ENCODE measurements at regions not wholly inside any gene's neighbourhood (a gene's known extent, or its start where the extent isn't known, plus 50 kb on each side); places are given as distances from the start of the nearest gene placed in this dataset.
"Not testable (repeated sequence)": the region's sequence is repeated elsewhere in the genome, so short reads cannot be mapped to it uniquely, and the experiment has no call there.

DNA sequence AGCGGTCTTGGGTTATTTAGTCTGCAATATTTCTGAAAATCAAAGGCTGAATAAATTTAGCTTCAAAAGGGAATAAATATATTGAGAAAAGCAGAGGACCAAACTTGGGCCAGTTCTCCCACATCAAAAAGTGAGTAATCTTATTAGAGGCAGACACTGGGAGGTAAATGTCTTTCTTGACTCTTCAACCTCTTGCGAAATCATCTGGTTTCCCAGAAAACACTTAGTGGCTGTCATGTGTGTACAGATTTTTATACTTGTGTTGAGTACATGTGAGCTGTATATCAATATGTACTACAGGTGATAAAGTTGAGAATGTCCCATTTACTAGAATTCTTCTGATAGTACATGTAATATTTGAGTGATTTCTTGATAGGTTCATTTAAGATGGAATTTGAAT, 454.9 kb downstream of the PRR16 start:
- no peak for DNase-seq (ENCODE audit: low spot score)

DNA sequence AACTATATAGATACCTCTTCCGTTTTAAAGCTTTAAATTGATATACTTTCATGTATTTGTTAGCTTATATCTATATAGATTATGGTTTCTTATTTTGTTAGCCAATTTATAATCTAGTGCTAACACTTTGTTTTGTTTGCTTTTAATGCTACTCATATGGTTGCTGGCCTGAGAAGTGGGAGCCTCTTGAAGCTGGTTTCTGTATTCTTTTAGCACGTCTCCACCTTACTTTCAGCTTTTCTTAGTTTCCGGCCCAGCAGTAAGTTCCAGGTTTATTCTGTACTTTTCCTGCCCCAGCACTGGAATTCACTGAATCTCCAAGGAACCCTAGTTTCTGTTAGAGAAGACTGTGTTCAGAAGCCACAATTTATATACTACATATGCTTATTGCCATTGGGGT, 458.9 kb downstream of the PRR16 start:
- no peak for DNase-seq (ENCODE audit: low spot score)

DNA sequence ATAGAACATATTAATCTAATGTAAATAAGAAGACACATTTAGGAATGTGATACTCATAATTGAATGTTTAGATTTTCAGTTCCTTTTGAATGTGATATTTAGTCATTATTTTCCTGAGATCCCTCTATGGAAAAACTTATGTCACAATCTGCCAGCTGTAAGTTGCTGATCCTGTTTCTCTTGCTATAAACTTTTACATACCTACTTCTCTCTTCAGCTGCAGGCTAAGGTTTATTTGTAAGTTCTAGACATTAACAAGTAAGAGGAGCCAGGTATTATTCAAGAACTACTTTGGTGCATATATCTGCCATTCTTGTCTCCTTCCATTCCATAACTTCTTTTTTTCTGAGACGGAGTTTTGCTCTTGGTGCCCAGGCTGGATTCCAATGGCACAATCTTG, 462.4 kb downstream of the PRR16 start:
- no peak for DNase-seq (ENCODE audit: low spot score)

DNA sequence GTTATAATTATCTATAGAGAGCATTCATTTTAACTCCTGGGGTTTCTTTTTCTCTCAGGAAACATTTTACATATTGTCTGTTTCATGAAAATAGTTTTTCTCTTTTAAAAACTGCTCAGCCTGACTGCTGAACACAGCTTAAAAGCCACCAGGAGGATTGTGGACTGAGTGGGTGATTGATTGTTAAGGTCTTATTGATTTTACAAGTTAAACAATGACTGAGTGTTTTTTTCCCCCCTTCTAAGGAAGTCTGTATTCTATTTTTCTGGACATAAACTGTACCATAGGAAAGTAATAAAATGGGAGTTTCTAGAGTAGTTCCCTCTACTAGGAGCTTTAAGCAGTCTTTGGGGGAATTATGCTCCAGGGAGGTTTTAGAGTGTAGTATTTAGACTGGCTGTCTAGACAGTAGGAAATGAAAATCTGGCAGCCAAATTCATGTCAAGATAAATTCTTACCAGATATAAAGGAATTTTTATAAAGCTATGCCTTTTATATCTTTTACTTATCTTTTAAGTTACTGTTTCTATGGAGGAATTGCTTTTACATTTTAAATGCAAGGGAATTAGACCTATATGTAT, 463.9 kb downstream of the PRR16 start:
- DNase-seq (ENCODE audit: low spot score), result no peak

DNA sequence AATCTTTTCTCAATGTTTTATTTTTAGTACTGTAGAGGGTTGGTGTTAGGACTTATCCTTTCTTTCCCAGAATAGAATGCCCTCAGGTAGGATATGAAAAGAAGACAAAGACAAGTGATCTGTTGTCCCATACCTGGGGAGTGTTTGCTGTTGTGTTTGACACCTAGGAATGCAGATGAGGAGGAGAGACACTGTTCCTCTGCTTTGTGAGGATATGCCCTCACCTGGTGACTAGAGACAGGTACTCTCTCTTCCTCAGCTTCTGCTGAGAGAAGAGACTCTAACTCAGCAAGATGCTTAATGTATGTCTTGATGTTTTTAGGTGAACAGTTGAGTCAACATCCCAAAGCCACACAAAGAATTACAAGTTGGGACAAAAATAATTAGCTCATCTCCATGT, 468.4 kb downstream of the PRR16 start:
- DNase-seq (ENCODE audit: low spot score), result no peak

DNA sequence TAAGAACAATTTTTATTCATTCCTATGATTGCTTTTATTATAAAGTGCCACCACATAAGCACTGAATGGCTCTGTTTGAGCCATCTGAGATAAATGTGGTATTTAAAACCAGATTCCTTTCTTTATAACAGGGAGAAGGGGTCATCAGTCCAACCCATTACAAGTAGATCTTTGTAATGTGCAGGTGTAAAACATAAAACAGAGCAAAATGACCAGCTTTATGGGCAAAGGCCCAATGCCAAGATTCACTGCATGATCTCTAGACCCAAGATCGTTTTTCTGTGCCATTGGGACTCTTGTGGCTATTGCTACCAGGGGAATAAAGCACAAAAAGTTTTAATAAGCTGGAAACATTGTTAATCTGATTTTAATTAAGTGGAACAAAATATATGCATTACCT, 469.9 kb downstream of the PRR16 start:
- DNase-seq (ENCODE audit: low spot score), result no peak

DNA sequence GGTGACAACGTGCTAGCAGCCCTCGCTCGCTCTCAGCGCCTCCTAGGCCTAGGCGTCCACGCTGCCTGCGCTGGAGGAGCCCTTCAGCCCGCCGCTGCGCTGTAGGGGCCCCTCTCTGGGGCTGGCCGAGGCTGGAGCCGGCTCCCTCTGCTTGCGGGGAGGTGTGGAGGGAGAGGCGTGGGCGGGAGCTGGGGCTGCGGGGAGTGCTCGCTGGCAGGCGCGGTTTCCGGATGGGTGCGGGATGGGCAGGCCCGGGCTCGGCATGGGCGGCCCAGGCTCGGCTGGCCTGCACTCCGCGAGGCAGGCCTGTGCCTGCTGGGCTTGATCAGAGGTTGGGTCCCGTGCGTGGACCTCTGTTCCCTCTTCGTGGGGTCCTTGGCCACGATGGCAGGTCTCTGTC, 472.6 kb downstream of the PRR16 start:
- DNase-seq (ENCODE audit: low spot score), result no peak

DNA sequence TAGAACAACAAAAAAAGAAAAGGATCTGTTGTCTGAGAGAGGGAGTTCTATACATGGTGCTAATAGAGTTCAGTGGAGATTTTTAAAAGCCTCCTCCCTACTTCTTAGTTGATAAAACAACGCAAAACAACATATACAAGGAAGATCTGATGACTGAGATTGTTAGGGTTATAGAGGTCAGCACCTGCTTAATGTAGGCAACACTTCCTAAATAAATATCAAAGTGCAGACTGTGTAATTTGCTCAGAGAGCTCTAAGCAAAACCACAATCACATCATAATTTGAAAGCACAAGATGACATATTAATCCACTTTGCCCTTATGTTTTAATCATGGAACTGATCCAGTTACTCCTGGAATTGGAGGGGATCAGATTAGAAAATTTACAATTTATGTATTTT, 474.5 kb downstream of the PRR16 start:
- no peak for DNase-seq (ENCODE audit: low spot score)

DNA sequence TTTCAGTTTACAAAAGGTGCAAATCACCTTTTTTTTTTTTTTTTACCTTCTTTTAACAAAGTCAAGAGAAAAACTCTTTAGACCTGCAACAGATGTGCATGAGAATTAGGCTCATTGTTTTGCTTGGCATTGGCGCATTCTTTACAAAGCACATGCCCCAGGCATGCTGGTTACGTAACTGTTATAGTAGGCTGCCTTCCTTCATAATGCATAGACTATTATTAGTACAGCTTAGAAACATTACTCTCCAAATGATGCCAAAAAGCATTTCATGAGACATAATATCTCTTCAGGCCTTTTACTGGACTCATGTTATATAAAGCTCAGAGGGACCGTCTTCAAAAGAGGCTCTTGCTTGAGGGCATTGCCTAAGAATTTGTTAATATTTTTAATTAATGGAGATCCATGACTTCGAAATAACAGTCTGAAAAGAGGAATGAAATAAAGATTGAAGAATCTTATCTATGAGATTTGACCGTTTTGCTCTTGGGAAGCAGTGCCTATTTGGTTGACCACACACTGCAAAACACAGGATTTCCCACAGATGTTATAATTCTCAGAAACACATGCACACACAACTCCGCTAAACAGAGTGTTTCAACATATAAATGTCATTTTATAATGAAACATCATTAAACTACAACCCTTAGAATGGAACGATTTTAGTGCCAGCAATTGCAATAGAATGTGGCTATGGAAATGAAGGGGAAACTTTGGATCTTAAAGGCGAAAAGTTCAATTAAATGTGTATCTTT, 478.7 kb downstream of the PRR16 start:
- no peak for DNase-seq (ENCODE audit: low spot score)

DNA sequence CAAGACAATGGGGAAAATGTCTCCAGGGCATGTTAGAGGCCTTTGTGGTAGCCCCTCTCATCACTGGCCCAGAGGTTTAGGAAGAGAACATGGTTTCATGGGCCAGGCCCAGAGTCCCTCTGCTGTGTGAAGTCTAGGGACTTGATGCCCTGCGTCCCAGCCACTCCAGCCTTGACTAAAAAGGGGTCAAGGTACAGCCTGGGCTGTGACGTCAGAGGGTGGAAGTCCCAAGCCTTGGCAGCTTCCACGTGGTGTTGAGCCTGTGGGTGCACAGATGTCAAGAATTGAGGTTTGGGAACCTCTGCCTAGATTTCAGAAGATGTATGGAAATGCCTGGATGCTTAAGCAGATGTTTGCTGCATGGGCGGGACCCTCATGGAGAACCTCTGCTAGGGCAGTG, 485.5 kb downstream of the PRR16 start:
- DNase-seq (ENCODE audit: low spot score), result not testable (repeated sequence)

DNA sequence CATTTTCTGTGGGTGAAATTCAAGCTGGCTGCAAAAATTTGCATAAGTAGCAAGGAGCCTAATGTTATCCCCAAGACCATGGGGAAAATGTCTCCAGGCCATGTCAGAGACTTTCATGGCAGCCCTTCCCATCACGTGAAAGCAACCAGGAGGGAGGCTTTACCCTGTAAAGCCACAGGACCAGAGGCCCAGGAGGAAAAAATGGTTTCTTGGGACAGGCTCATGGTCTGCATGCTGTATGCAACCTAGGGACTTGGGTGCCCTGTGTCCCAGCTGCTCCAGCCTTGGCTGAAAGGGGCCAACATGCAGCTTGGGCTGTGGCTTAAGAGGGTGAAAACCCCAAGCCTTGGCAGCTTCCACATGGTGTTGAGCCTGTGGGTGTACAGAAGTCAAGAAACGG, 489.3 kb downstream of the PRR16 start:
- DNase-seq (ENCODE audit: low spot score), result not testable (repeated sequence)

DNA sequence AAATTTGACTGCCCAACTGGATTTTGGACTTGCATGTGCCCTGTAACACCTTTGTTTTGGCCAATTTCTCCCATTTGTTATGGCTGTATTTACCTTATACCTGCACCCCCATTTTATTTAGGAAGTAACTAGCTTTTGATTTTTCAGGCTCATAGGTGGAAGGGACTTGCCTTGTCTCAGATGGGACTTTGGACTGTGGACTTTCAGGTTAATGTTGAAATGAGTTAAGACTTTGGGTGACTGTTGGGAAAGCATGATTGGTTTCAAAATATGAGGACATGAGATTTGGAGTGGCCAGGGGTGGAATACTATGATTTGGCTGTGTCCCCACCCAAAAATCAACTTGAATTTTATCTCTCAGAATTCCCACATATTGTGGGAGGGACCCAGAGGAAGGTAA, 490.2 kb downstream of the PRR16 start:
- no peak for DNase-seq (ENCODE audit: low spot score)

DNA sequence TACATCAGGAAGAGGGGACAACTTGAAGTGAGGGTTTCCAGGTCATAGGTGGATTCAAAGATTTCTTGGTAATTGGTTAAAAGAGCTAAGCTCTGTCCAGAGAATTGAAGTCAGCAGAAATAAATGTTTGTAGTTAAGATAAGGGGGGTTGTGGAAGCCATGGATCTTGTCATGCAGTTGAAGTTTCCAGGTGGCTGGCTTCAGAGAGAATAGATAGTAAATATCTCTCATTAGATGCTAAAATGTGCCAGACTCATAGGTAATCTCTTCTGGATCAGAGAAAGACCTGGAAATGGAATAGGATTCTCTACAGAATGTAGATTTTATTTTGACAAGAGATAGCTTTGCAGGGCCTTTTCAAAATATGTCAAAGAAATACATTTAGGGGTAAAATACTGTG, 491.7 kb downstream of the PRR16 start:
- DNase-seq (ENCODE audit: low spot score), result no peak

DNA sequence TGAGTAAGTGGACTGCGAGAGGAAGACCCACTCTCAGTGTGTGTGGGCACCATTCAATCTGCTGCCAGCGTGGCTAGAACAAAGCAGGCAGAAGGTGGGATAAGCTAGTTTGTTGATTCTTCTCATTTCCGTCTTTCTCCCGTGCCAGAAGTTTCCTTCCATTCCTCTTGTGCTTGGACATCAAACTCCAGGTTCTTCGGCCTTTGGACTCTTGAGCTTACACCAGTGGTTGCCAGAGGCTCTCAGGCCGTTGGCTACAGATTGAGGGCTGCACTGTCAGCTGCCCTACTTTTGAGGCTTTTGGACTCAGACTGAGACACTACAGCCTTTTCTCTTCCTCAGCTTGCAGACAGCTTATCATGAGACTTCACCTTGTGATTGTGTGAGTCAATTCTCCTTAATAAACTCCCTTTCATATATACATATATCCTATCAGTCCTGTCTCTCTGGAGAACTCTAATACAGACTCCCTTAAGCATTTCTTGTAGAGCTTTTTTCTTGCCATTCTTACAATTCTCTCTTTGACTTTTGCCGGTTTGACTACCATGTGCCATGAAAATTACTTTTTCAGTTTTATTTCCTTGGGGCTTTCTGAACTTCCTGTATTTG, 494.9 kb downstream of the PRR16 start:
- no peak for DNase-seq (ENCODE audit: low spot score)

DNA sequence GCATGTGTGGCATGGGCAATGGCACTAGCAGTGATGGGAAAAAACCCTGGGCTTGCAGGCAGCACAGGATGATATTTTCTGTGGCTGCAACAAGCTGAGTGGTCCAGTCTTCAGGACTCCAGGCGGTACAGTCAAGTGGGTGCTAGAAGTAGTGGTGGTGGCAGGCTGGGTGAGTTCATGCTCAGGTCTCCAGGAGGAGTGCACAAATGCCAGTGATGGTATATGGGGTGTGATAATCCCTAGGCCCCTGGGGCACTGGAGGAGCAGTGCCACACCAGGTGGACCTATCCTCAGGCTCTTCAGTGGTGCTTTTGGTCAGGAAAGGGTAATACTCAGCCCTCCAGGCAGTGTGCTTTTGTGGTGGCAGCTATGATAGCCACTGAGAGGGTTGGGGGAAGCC, 496.4 kb downstream of the PRR16 start:
- no peak for DNase-seq (ENCODE audit: low spot score)

DNA sequence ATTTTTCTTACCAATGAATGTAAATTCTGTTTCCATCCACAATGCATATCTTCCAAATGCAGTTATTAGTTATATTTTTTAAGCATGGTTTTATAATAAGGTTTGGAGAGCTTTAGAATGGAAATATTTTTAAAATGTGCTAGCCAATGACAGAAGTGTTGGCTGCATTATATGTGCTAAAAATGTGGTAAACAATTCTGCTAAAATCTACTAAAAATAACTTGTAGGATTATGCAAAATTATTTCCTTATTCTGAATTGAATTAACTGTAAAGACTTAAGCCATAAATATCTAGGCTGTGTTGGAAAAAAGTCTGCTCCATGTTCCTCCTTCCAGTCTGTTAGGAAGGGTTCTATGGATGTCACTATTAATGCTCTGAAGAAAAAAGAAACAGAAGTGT, 503.3 kb downstream of the PRR16 start:
- DNase-seq (ENCODE audit: low spot score), result no peak

DNA sequence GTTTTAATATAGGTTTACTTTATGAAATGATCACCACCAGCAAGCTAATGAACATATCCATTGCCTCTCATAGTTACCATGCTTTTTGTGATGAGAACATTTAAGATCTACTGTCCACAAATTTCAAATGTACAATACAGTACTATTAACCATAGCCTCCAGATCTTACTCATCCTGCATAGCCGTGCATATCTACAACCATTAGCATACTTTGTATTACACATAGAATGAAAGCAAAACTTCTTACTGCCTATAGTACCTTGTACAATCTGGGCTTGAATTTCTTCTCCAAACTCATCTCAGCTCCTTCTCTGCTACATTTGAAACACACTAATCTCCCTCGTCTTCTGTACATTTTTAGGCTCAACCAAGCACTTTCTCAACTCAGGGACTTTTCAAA, 510.6 kb downstream of the PRR16 start:
- DNase-seq (ENCODE audit: low spot score), result no peak

DNA sequence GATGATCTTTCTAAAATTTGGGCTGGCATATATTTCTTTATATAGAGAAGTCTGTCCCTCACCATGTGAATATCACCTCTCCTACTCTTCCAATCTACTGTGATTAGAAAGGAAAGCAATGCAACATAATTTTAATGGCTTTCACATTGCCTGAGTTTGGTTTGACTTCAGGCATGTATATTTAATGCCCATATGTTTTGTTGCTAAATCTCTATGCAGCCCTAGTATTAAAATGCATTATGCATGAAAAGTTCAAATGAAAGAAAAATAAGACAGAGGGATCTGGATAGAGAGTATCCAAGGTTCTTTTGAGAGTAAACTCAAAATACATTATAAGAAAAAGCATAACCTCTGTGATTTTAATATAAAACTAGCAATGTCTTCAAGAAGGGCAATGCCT, 518.3 kb downstream of the PRR16 start:
- DNase-seq (ENCODE audit: low spot score), result no peak

DNA sequence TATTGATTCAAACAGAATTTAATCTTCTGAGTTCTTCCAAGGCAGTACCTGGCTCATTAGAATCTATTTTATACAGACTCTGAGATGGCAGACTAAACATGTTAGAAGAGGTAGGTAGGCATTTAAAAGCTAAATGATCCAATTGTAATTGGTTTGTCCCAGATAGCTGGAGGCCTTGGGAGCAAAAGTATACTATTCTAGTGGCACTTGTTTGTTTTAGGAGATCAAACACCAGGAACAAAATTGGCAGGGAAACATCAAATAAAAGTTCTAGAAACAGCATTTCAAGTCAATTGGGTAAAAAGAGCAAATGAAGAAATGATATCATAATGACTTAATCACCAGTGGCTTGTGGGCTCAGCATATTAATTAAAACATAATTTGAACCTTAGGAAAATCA, 521.4 kb downstream of the PRR16 start:
- no peak for DNase-seq (ENCODE audit: low spot score)

DNA sequence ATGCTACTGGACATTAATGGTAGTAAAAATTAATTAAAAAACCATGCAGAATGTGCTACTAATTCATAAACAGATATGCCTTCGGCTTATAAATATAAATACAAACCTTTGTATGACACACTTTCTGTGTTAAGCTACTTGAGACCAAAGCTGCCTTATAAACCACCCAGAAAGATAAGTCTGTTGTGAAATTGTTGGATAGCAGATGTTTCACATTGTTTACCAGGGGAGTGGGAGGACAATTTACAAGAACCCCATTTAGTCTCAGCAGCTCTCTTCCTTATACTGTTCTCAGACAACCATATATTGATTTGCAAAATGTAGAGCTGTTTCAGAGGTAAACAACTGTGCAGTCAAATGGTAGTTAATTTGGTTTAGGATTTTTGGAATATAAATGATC, 524.4 kb downstream of the PRR16 start:
- DNase-seq (ENCODE audit: low spot score), result no peak

DNA sequence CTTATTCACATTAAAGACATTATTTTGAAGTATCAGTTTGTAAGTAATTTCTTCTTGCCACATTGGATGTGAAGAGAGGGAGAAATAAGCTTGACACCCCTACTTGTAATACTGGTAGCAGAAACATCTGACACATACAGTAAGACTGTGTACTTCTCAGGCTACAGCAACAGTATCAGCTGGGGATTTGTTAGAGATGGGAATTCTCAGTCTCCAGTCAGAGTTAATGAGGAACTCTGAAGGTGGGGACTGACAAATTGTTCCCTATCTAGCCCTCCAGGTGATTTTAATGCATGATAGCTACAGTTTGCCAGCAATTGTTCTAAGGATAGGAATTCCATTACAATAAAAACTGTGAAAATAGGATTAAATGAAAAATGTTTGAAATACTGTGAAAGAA, 524.8 kb downstream of the PRR16 start:
- DNase-seq (ENCODE audit: low spot score), result no peak

DNA sequence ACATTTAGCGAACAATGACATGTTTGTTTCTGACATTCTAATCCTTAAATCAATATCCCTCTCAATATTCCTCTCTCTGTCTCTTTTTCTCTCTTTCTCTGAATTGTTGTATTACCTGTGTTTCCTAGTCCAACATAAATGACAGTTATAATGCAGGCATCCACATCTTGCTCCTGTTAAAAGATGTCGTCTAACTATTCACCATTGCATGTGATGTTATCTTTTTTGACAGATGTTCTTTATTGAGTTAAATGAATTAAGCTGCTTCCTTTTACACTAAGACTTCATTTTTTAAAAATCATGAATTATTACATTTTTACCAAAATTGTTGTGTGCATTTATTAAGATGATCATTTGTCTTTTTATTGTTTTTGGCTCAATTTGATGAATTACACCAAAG, 527.5 kb downstream of the PRR16 start:
- no peak for DNase-seq (ENCODE audit: low spot score)

DNA sequence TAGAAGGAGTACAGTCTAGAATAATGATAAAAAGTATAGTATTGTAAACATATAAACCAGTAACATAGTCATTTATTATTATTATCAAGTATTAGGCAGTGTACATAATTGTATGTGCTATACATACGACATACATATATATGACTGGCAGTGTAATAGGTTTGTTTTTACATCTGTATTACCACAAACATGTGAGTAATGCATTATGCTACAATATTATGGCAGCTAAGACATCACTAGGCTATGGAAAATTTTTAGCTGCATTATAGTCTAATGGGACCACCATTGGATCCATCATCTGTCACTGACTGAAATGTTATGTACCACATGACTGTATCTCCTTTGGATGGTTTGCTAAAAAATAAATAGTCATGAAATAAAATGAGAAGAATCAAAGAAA, 530.0 kb downstream of the PRR16 start:
- DNase-seq (ENCODE audit: low spot score), result no peak

DNA sequence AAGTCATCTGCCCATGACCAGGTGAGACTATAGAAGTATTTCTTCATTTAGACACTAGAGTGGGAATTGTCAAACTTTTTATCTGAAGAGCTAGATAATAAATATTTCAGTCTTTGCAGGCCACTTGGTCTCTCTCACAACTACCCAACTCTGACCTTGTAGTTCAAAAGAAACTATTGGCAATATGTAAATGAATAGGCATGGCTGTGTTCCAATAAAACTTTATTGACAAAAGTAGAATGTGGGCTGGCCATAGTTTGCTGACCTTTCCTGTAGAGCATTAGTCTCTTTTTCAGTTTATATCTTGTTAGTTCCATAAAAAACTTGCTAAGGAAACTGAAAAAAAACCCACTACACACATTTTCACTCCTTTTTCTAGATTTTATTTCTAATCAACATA, 535.5 kb downstream of the PRR16 start:
- no peak for DNase-seq (ENCODE audit: low spot score)
